VCaP (cell line): ENCODE measurements at regions not wholly inside any gene's neighbourhood (a gene's known extent, or its start where the extent isn't known, plus 50 kb on each side); places are given as distances from the start of the nearest gene placed in this dataset.
"Not testable (repeated sequence)": the region's sequence is repeated elsewhere in the genome, so short reads cannot be mapped to it uniquely, and the experiment has no call there.

Experiments
- H3K27ac ChIP-seq: fragments of 450-650 bp; 2 replicates; pipeline ENCODE4 v1.5.1; 2017
- TF ChIP-seq, protein P1 (sequence below): fragments of 450-650 bp; conservative IDR thresholded peaks from 2 replicates; pipeline ENCODE4 v1.5.1; 2017; ENCODE audit warnings: mild to moderate bottlenecking, moderate library complexity

- no peak overlapping the region for H3K27ac ChIP-seq
- TF ChIP-seq, protein P1, sequence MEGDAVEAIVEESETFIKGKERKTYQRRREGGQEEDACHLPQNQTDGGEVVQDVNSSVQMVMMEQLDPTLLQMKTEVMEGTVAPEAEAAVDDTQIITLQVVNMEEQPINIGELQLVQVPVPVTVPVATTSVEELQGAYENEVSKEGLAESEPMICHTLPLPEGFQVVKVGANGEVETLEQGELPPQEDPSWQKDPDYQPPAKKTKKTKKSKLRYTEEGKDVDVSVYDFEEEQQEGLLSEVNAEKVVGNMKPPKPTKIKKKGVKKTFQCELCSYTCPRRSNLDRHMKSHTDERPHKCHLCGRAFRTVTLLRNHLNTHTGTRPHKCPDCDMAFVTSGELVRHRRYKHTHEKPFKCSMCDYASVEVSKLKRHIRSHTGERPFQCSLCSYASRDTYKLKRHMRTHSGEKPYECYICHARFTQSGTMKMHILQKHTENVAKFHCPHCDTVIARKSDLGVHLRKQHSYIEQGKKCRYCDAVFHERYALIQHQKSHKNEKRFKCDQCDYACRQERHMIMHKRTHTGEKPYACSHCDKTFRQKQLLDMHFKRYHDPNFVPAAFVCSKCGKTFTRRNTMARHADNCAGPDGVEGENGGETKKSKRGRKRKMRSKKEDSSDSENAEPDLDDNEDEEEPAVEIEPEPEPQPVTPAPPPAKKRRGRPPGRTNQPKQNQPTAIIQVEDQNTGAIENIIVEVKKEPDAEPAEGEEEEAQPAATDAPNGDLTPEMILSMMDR = no peak
Measured at GRCh38 chrY:8036563-8036962, 1125.0 kb upstream of the AMELY start.

DNA sequence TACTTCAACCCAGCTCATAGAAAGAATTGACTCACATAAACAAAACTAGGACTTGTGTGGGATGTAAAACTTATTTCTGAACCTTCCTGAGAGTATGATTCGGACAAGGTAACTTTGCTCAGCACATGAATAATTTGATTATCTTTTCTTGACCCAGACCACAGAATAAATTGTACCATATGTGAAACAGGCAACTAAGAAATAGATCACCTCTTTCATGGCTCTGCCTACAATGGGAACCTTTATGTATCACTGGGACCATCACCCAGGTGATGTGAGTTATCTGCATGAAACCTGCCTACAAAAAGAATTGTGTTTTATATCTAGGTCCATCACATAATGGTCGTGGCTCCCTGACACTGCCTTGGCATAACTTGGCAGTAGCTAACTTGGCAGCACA, 1124.1 kb upstream of the AMELY start:
- TF ChIP-seq, protein P1 = no peak

GRCh38 chrY:8034673-8035072, 1123.1 kb upstream of the AMELY start:
- H3K27ac ChIP-seq = no peak overlapping the region
- TF ChIP-seq, protein P1 = no peak

More for the DNA sequence above, 1124.1 kb upstream of the AMELY start:
- H3K27ac ChIP-seq = no peak overlapping the region

GRCh38 chrY:8033200-8033599, 1121.6 kb upstream of the AMELY start:
- no peak overlapping the region for H3K27ac ChIP-seq
- TF ChIP-seq, protein P1 = no peak

DNA sequence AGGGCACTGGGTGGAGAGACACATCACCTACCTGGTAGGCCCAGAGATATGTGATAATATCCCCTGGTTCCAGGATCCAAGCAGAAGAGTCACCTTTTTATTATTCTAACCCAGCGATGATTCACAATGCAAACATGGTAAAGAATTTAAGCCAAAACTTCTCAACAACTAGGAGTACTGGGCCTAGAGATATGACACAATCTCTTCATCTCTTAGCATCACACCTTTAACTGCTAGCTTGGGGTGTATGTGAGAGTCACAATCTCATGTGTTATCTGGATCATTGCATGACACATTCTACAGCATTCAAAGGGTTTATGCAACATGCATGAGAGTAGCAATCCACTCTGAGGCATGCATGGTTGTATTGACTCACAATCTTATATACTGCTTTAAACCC, 1109.0 kb upstream of the AMELY start:
- H3K27ac ChIP-seq = no peak overlapping the region
- TF ChIP-seq, protein P1 = no peak

- TF ChIP-seq, protein P1 = no peak
Measured at GRCh38 chrY:8011515-8011914, 1100.0 kb upstream of the AMELY start.

GRCh38 chrY:8004196-8004595, 1092.6 kb upstream of the AMELY start:
- no peak overlapping the region for H3K27ac ChIP-seq
- TF ChIP-seq, protein P1 = no peak

More at GRCh38 chrY:8011515-8011914, 1100.0 kb upstream of the AMELY start:
- no peak overlapping the region for H3K27ac ChIP-seq

GRCh38 chrY:7996726-7997125, 1085.2 kb upstream of the AMELY start:
- H3K27ac ChIP-seq = no peak overlapping the region
- TF ChIP-seq, protein P1 = no peak

GRCh38 chrY:7994781-7995180, 1083.2 kb upstream of the AMELY start:
- H3K27ac ChIP-seq = not testable (repeated sequence)
